ENCODE measurements at regions not wholly inside any gene's neighbourhood (a gene's known extent, or its start where the extent isn't known, plus 50 kb on each side); places are given as distances from the start of the nearest gene placed in this dataset.
"Not testable (repeated sequence)": the region's sequence is repeated elsewhere in the genome, so short reads cannot be mapped to it uniquely, and the experiment has no call there.

GRCh38 chr20:57983082-57983481 lies 245.4 kb downstream of the ANKRD60 start:
- no peak for DNase-seq (ENCODE audit: low read depth)
- H3K4me3 ChIP-seq (ENCODE audit: low read depth, low read length) = no peak overlapping the region
- in situ Hi-C loops (cut with HindIII; ENCODE audit: low sequenced_read_pairs) = no loop called here
- no peak for TF ChIP-seq CTCF (IDR thresholded peaks at IDR 0.05; ENCODE audit: low read depth, low read length, missing control alignments)

GRCh38 chr20:57980506-57980905 lies 247.9 kb downstream of the ANKRD60 start:
- no peak for DNase-seq (ENCODE audit: low read depth)
- H3K4me3 ChIP-seq (ENCODE audit: low read depth, low read length) = no peak overlapping the region
- TF ChIP-seq CTCF (IDR thresholded peaks at IDR 0.05; ENCODE audit: low read depth, low read length, missing control alignments) = no peak
- in situ Hi-C loops (cut with HindIII; ENCODE audit: low sequenced_read_pairs) = no loop called here

GRCh38 chr20:57977569-57977968 lies 250.9 kb downstream of the ANKRD60 start:
- no peak overlapping the region for H3K4me3 ChIP-seq (ENCODE audit: low read depth, low read length)
- no peak for TF ChIP-seq CTCF (IDR thresholded peaks at IDR 0.05; ENCODE audit: low read depth, low read length, missing control alignments)
- in situ Hi-C loops (cut with HindIII; ENCODE audit: low sequenced_read_pairs) = no loop called here
- DNase-seq (ENCODE audit: low read depth) = no peak

- no peak overlapping the region for H3K4me3 ChIP-seq (ENCODE audit: low read depth, low read length)
- DNase-seq (ENCODE audit: low read depth) = no peak
- in situ Hi-C loops (cut with HindIII; ENCODE audit: low sequenced_read_pairs) = no loop called here
- TF ChIP-seq CTCF (IDR thresholded peaks at IDR 0.05; ENCODE audit: low read depth, low read length, missing control alignments) = no peak
These were observed 251.3 kb downstream of the ANKRD60 start for GRCh38 chr20:57977141-57977540.

- no peak overlapping the region for H3K4me3 ChIP-seq (ENCODE audit: low read depth, low read length)
These were observed 253.6 kb downstream of the ANKRD60 start for GRCh38 chr20:57974863-57975262.

GRCh38 chr20:57973886-57974285 lies 254.6 kb downstream of the ANKRD60 start:
- in situ Hi-C loops (cut with HindIII; ENCODE audit: low sequenced_read_pairs) = no loop called here
- DNase-seq (ENCODE audit: low read depth) = no peak
- H3K4me3 ChIP-seq (ENCODE audit: low read depth, low read length) = no peak overlapping the region
- TF ChIP-seq CTCF (IDR thresholded peaks at IDR 0.05; ENCODE audit: low read depth, low read length, missing control alignments) = no peak

More at GRCh38 chr20:57974863-57975262, 253.6 kb downstream of the ANKRD60 start:
- TF ChIP-seq CTCF (IDR thresholded peaks at IDR 0.05; ENCODE audit: low read depth, low read length, missing control alignments) = no peak
- in situ Hi-C loops (cut with HindIII; ENCODE audit: low sequenced_read_pairs) = no loop called here
- no peak for DNase-seq (ENCODE audit: low read depth)

GRCh38 chr20:57971583-57971982 lies 256.9 kb downstream of the ANKRD60 start:
- H3K4me3 ChIP-seq (ENCODE audit: low read depth, low read length); in situ Hi-C loops (cut with HindIII; ENCODE audit: low sequenced_read_pairs); DNase-seq (ENCODE audit: low read depth): not testable (repeated sequence)

Measured in astrocyte of the cerebellum (primary cell).